ENCODE measurements at regions not wholly inside any gene's neighbourhood (a gene's known extent, or its start where the extent isn't known, plus 50 kb on each side); places are given as distances from the start of the nearest gene placed in this dataset.

DNA sequence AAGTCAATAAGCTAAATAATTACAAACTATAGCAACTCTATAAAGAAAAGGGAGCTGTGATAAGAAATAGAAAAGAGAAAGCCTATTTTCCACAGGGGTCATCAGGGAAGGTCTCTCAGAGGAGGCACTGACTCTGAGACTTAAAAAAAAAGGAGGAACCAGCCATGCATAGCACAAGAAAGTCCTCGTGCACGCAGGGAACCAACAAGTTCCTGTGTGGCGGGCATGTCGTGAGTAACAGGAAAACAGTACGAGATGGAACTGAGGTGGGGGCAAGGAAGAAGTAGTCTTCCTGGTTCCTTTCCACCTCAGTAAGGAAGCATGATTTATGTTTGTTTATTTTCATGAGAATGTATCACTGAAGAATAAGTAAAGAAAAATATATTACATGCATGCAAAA lies 367.0 kb upstream of the TMEM132C start:
- Histone ChIP-seq H3K4me3 (no peak overlapping the region), H3K27ac (ENCODE audit: control insufficient read depth, insufficient read depth) (no peak overlapping the region), H3K9me3 (replicated peaks; ENCODE audit: control insufficient read depth, insufficient read depth, low read length) (no peaks in the 10 kb centered on the region), H3K4me2 (ENCODE audit: control insufficient read depth, insufficient read depth) (no peak overlapping the region), H3K4me1 (ENCODE audit: control insufficient read depth, insufficient read depth, low read length) (no peaks in the 10 kb centered on the region), H3K36me3 (ENCODE audit: control insufficient read depth in 2 of 2, insufficient read depth in 2 of 2, low read length in 1 of 2) (no peaks in the 10 kb centered on the region), H2AFZ (ENCODE audit: control insufficient read depth, low read depth, low read length) (no peak overlapping the region), H3K79me2 (ENCODE audit: control insufficient read depth, insufficient read depth, low read length) (no peaks in the 10 kb centered on the region), H3K9ac (ENCODE audit: control insufficient read depth, insufficient read depth, low read length) (no peak overlapping the region), H3K27me3 (replicated peaks in 1 of 2; ENCODE audit: control insufficient read depth in 2 of 2, insufficient read depth in 2 of 2, low read length in 1 of 2) (no peaks in the 10 kb centered on the region), H4K20me1 (ENCODE audit: control insufficient read depth, insufficient read depth) (no peaks in the 10 kb centered on the region)
- no TSS peak for BruUV-seq (replicated peaks)
- FAIRE-seq (no peak), ATAC-seq (no peak), DNase-seq (ENCODE audit: low read depth, low spot score) (no peak)
- ChIA-PET SMC1A (ENCODE audit: uncharacterized antibody, unreplicated experiment) (no interaction called here), CTCF (no interaction called here), RAD21 (ENCODE audit: unreplicated experiment) (no interaction called here), POLR2A (no interaction called here)
- intact Hi-C loops (cut with micrococcal nuclease; ENCODE audit: unreplicated experiment) (no loop called here), in situ Hi-C loops (cut with MboI) (no loop called here)
- WGBS (ENCODE audit: insufficient coverage, insufficient replicate concordance, low lambda C conversion rate, missing lambda C conversion rate), result 0% methylated on average over 5 of the region's 5 CpGs
- no peak for TF ChIP-seq HCFC1 (IDR thresholded peaks at IDR 0.05; ENCODE audit: low read length)
- no peak for TF ChIP-seq EP300 (IDR thresholded peaks at IDR 0.05; ENCODE audit: borderline replicate concordance in 1 of 2, control insufficient read depth in 1 of 2, low read depth in 2 of 2, low read length in 2 of 2)

DNA sequence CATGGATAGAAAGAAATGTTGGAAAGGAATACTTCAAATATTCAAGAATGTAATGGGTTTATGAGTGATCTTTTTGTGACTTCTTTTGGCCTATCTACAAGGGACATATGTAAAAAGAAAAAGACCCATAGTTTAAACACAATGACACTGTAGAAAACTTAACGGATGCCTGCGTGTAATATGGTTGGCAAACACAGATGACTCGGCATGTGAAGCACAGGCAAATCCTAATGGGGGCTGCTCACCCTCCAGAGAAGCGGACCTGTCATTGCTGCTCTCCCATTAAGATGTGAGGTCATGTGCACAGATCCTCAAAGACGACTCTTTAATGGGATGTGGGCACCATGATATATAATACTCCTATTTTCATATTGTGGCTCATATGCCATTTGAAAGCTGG lies 366.6 kb upstream of the TMEM132C start:
- Histone ChIP-seq H4K20me1 (ENCODE audit: control insufficient read depth, insufficient read depth) (no peaks in the 10 kb centered on the region), H3K9me3 (replicated peaks; ENCODE audit: control insufficient read depth, insufficient read depth, low read length) (no peaks in the 10 kb centered on the region), H3K4me2 (ENCODE audit: control insufficient read depth, insufficient read depth) (no peak overlapping the region), H3K36me3 (ENCODE audit: control insufficient read depth in 2 of 2, insufficient read depth in 2 of 2, low read length in 1 of 2) (no peaks in the 10 kb centered on the region), H3K79me2 (ENCODE audit: control insufficient read depth, insufficient read depth, low read length) (no peaks in the 10 kb centered on the region), H3K4me1 (ENCODE audit: control insufficient read depth, insufficient read depth, low read length) (no peaks in the 10 kb centered on the region), H3K9ac (ENCODE audit: control insufficient read depth, insufficient read depth, low read length) (no peak overlapping the region), H3K27ac (ENCODE audit: control insufficient read depth, insufficient read depth) (no peak overlapping the region), H2AFZ (ENCODE audit: control insufficient read depth, low read depth, low read length) (no peak overlapping the region), H3K4me3 (no peak overlapping the region), H3K27me3 (replicated peaks in 1 of 2; ENCODE audit: control insufficient read depth in 2 of 2, insufficient read depth in 2 of 2, low read length in 1 of 2) (no peaks in the 10 kb centered on the region)
- FAIRE-seq (no peak), ATAC-seq (no peak), DNase-seq (ENCODE audit: low read depth, low spot score) (no peak)
- intact Hi-C loops (cut with micrococcal nuclease; ENCODE audit: unreplicated experiment), result no loop called here
- ChIA-PET POLR2A (no interaction called here), SMC1A (ENCODE audit: uncharacterized antibody, unreplicated experiment) (no interaction called here), CTCF (no interaction called here), RAD21 (ENCODE audit: unreplicated experiment) (no interaction called here)
- in situ Hi-C loops (cut with MboI), result no loop called here
- no TSS peak for BruUV-seq (replicated peaks)
- WGBS (ENCODE audit: insufficient coverage, insufficient replicate concordance, low lambda C conversion rate, missing lambda C conversion rate), result 6% methylated on average over 5 of the region's 5 CpGs
- no peak for TF ChIP-seq ZBED1 (IDR thresholded peaks at IDR 0.05; ENCODE audit: borderline replicate concordance)
- TF ChIP-seq, protein P1, sequence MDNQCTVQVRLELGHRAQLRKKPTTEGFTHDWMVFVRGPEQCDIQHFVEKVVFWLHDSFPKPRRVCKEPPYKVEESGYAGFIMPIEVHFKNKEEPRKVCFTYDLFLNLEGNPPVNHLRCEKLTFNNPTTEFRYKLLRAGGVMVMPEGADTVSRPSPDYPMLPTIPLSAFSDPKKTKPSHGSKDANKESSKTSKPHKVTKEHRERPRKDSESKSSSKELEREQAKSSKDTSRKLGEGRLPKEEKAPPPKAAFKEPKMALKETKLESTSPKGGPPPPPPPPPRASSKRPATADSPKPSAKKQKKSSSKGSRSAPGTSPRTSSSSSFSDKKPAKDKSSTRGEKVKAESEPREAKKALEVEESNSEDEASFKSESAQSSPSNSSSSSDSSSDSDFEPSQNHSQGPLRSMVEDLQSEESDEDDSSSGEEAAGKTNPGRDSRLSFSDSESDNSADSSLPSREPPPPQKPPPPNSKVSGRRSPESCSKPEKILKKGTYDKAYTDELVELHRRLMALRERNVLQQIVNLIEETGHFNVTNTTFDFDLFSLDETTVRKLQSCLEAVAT (IDR thresholded peaks at IDR 0.05), result no peak
- no peak for TF ChIP-seq HDAC2 (IDR thresholded peaks at IDR 0.05)
- TF ChIP-seq ZSCAN29 (IDR thresholded peaks at IDR 0.05), result no peak
- TF ChIP-seq MEF2A (IDR thresholded peaks at IDR 0.05; ENCODE audit: insufficient read depth, low read depth, low read length), result no peak
- no peak for TF ChIP-seq SMAD5 (IDR thresholded peaks at IDR 0.05; ENCODE audit: low read depth)
- TF ChIP-seq SUPT20H (IDR thresholded peaks at IDR 0.05; ENCODE audit: borderline replicate concordance, control insufficient read depth, low read depth, low read length), result no peak
- no peak for TF ChIP-seq BMI1 (IDR thresholded peaks at IDR 0.05; ENCODE audit: borderline replicate concordance)
- TF ChIP-seq, protein P2, sequence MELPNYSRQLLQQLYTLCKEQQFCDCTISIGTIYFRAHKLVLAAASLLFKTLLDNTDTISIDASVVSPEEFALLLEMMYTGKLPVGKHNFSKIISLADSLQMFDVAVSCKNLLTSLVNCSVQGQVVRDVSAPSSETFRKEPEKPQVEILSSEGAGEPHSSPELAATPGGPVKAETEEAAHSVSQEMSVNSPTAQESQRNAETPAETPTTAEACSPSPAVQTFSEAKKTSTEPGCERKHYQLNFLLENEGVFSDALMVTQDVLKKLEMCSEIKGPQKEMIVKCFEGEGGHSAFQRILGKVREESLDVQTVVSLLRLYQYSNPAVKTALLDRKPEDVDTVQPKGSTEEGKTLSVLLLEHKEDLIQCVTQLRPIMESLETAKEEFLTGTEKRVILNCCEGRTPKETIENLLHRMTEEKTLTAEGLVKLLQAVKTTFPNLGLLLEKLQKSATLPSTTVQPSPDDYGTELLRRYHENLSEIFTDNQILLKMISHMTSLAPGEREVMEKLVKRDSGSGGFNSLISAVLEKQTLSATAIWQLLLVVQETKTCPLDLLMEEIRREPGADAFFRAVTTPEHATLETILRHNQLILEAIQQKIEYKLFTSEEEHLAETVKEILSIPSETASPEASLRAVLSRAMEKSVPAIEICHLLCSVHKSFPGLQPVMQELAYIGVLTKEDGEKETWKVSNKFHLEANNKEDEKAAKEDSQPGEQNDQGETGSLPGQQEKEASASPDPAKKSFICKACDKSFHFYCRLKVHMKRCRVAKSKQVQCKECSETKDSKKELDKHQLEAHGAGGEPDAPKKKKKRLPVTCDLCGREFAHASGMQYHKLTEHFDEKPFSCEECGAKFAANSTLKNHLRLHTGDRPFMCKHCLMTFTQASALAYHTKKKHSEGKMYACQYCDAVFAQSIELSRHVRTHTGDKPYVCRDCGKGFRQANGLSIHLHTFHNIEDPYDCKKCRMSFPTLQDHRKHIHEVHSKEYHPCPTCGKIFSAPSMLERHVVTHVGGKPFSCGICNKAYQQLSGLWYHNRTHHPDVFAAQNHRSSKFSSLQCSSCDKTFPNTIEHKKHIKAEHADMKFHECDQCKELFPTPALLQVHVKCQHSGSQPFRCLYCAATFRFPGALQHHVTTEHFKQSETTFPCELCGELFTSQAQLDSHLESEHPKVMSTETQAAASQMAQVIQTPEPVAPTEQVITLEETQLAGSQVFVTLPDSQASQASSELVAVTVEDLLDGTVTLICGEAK (IDR thresholded peaks at IDR 0.05; ENCODE audit: borderline replicate concordance), result no peak
- no peak for TF ChIP-seq ZNF24 (IDR thresholded peaks at IDR 0.05)
- TF ChIP-seq NFXL1 (IDR thresholded peaks at IDR 0.05; ENCODE audit: borderline replicate concordance), result no peak
- no peak for TF ChIP-seq NR2C1 (IDR thresholded peaks at IDR 0.05)
- TF ChIP-seq JUND (IDR thresholded peaks at IDR 0.05; ENCODE audit: low read depth, low read length), result no peak
- no peak for TF ChIP-seq RBBP5 (conservative IDR thresholded peaks at IDR 0.05)
